Neutrophil (primary cell): ENCODE measurements at regions not wholly inside any gene's neighbourhood (a gene's known extent, or its start where the extent isn't known, plus 50 kb on each side); places are given as distances from the start of the nearest gene placed in this dataset.

Experiments used
- H3K27ac ChIP-seq: fragments of 200-600 bp; sonication (generic); 2 replicates; pipeline ENCODE4 v1.5.1; 2016; ENCODE audit warnings: mild to moderate bottlenecking, moderate library complexity
- H3K27me3 ChIP-seq: fragments of 200-600 bp; sonication (generic); 2 replicates; pipeline ENCODE4 v1.6.0; 2016; ENCODE audit warnings: mild to moderate bottlenecking
- H3K36me3 ChIP-seq: fragments of 200-600 bp; sonication (generic); 2 replicates; pipeline ENCODE4 v1.5.1; 2017
- H3K4me1 ChIP-seq, 2 experiments: fragments of 200-600 bp in 1 of 2; sonication (generic) in 1 of 2; 1 replicate in 1 of 2; 2 replicates in 1 of 2; pipeline versions ENCODE4 v1.5.1 to v1.6.1; 2013 to 2016; ENCODE audit warnings: low read depth in 1 of 2, low read length in 1 of 2, mild to moderate bottlenecking in 1 of 2, moderate library complexity in 1 of 2; ENCODE audit not compliant: control insufficient read depth in 1 of 2, insufficient read depth in 1 of 2
- H3K4me3 ChIP-seq, 2 experiments: fragments of 200-600 bp in 1 of 2; sonication (generic) in 1 of 2; 1 replicate in 1 of 2; 2 replicates in 1 of 2; pipeline ENCODE4 v1.5.1; 2013 to 2016; ENCODE audit warnings: low read depth in 1 of 2, low read length in 1 of 2, mild to moderate bottlenecking in 1 of 2, moderate library complexity in 1 of 2
- H3K9me3 ChIP-seq: fragments of 200-600 bp; sonication (generic); 2 replicates; pipeline ENCODE4 v1.5.1; 2016
- TF ChIP-seq, protein P1 (sequence below): fragments of 200-600 bp; sonication (generic); IDR thresholded peaks from 2 replicates; pipeline ENCODE4 v1.5.1; 2016; ENCODE audit warnings: antibody characterized with exemption

- no peaks in the 10 kb centered on the region for H3K27me3 ChIP-seq
- no peak overlapping the region for H3K27ac ChIP-seq
- TF ChIP-seq, protein P1, sequence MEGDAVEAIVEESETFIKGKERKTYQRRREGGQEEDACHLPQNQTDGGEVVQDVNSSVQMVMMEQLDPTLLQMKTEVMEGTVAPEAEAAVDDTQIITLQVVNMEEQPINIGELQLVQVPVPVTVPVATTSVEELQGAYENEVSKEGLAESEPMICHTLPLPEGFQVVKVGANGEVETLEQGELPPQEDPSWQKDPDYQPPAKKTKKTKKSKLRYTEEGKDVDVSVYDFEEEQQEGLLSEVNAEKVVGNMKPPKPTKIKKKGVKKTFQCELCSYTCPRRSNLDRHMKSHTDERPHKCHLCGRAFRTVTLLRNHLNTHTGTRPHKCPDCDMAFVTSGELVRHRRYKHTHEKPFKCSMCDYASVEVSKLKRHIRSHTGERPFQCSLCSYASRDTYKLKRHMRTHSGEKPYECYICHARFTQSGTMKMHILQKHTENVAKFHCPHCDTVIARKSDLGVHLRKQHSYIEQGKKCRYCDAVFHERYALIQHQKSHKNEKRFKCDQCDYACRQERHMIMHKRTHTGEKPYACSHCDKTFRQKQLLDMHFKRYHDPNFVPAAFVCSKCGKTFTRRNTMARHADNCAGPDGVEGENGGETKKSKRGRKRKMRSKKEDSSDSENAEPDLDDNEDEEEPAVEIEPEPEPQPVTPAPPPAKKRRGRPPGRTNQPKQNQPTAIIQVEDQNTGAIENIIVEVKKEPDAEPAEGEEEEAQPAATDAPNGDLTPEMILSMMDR: no peak
- no peaks in the 10 kb centered on the region for H3K4me1 ChIP-seq
- no peaks in the 10 kb centered on the region for H3K9me3 ChIP-seq
- H3K4me3 ChIP-seq: no peak overlapping the region
- no peaks in the 10 kb centered on the region for H3K36me3 ChIP-seq
These were observed 106.4 kb upstream of the NWD2 start for GRCh38 chr4:37138019-37138653.

DNA sequence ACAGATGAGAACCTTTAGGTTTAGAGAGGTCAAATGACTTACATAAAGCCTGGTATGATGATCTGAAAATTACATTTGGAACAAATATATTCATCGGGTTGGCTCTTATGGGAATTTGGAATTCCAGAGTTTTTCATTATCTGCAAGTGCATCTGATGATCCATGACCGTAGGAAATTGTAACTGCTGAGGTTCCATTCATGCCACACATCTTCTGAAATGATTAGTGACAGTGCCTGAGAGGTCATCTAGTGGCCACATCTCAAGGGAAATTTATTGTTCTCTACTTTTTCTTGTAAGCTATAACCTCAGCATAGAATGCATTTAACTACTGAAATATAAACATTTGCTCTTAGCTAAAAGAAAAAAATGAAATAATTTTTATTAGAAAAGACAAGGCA is 105.8 kb upstream of the NWD2 start:
- H3K27me3 ChIP-seq: no peaks in the 10 kb centered on the region
- no peaks in the 10 kb centered on the region for H3K36me3 ChIP-seq
- no peak overlapping the region for H3K27ac ChIP-seq
- H3K9me3 ChIP-seq: no peaks in the 10 kb centered on the region
- no peak overlapping the region for H3K4me3 ChIP-seq
- TF ChIP-seq, protein P1: no peak
- no peaks in the 10 kb centered on the region for H3K4me1 ChIP-seq

- TF ChIP-seq, protein P1: no peak
- H3K4me1 ChIP-seq: no peaks in the 10 kb centered on the region
- no peak overlapping the region for H3K4me3 ChIP-seq
- H3K36me3 ChIP-seq: no peaks in the 10 kb centered on the region
- H3K27ac ChIP-seq: no peak overlapping the region
- no peaks in the 10 kb centered on the region for H3K9me3 ChIP-seq
- no peaks in the 10 kb centered on the region for H3K27me3 ChIP-seq
These were observed 104.6 kb upstream of the NWD2 start for GRCh38 chr4:37139987-37140386.

DNA sequence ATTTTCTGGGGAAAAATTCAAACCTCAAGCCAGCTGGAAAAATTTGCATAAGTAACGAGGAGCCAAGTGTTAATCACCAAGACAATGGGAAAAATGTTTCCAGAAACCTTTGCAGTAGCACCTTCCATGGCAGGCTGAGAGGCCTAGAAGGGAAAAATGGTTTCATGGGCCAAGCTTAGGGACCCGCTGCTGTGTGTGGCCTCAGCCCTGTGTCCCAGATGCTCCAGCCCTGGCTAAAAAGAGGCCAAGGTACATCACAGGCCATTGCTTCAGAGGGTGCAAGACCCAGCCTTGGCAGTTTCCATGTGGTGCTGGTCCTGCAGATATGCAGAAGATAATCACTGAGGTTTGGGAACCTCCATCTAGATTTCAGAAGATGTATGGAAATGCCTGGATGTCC is 98.3 kb upstream of the NWD2 start:
- no peak overlapping the region for H3K4me3 ChIP-seq
- no peak overlapping the region for H3K27ac ChIP-seq
- no peaks in the 10 kb centered on the region for H3K9me3 ChIP-seq
- H3K4me1 ChIP-seq: no peaks in the 10 kb centered on the region
- H3K27me3 ChIP-seq: no peaks in the 10 kb centered on the region
- H3K36me3 ChIP-seq: no peaks in the 10 kb centered on the region
- TF ChIP-seq, protein P1: no peak

- no peaks in the 10 kb centered on the region for H3K36me3 ChIP-seq
- H3K9me3 ChIP-seq: no peaks in the 10 kb centered on the region
- TF ChIP-seq, protein P1: no peak
- no peak overlapping the region for H3K4me3 ChIP-seq
- no peaks in the 10 kb centered on the region for H3K4me1 ChIP-seq
- no peaks in the 10 kb centered on the region for H3K27me3 ChIP-seq
- no peak overlapping the region for H3K27ac ChIP-seq
These were observed 86.9 kb upstream of the NWD2 start for GRCh38 chr4:37157476-37158167.
